NCI-H128 (cell line): ENCODE measurements at regions not wholly inside any gene's neighbourhood (a gene's known extent, or its start where the extent isn't known, plus 50 kb on each side); places are given as distances from the start of the nearest gene placed in this dataset.
"Not testable (repeated sequence)": the region's sequence is repeated elsewhere in the genome, so short reads cannot be mapped to it uniquely, and the experiment has no call there.

Experiments used
- DNase-seq: peaks from one replicate; lab custom pipeline; 2025; ENCODE audit not compliant: unreplicated experiment; lab: John Stamatoyannopoulos, UW

- not testable (repeated sequence) for DNase-seq
Observed at GRCh38 chr2:131856202-131856601, 305.6 kb downstream of the ANKRD30BL start.

GRCh38 chr2:131858197-131858596 is 303.6 kb downstream of the ANKRD30BL start:
- not testable (repeated sequence) for DNase-seq
